HG02678 (cell line): ENCODE measurements at regions not wholly inside any gene's neighbourhood (a gene's known extent, or its start where the extent isn't known, plus 50 kb on each side); places are given as distances from the start of the nearest gene placed in this dataset.

ENCODE experiments used
- ATAC-seq: cut with Tn5 transposase; IDR thresholded peaks from one replicate; pipeline ENCODE4 v1.9.1; 2021; ENCODE audit warnings: mild to moderate bottlenecking, moderate library complexity; ENCODE audit not compliant: unreplicated experiment

DNA sequence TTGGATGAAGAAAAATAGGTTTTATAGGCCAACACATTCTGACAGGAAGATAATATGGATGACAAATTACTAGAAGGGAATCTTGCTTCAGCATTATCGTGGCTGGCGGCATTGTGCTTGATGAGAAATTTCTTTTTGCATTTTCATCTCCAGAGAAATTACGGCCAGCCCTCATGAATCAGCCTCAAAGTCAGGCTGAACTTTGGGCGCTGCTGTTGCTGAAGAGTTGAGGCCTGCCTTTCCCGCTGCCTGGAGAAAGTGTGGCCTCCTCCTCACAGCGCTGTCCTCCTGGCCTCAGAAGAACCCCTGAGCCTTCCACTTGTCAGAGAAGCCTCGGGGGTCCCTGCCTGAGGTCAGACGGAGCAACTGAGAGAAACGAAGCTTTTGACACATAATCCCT lies 272.4 kb upstream of the KCNIP4 start:
- ATAC-seq: no peak

DNA sequence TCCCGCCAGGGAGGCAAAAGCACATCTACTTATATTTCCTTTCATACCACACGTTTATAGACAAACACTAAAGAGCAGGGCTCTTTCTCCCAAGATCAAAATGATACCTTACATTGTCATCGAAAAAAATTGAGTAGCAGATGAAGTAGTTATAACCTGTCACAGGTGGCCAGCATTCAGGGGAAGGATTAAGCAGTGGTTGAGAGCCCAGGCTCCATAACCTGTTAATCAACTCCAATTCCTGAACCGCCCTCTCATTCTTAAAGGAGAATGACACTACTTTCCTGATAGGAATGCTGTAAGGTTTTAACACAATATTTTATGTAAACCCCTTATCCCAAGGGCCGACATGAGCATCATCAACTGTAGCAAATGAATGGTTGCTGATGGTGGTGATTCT lies 268.9 kb upstream of the KCNIP4 start:
- no peak for ATAC-seq

DNA sequence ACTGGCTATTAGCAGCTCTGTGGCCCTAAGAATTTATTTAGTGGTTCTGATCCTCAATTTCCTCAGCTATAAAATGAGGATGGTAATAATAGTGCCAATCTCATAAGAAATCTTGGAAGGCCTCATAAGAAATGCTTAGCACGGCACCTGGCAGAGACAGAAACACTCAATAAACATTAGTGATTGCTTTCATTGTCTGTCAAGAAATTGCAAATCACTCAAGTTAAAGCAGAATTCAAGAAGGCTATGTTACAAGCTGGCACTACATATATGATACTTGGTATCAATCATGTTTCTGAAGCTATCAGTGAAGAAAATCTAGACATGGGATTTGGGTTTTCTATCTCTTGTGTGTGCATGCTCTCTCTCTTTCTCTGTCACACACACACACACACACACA lies 267.7 kb upstream of the KCNIP4 start:
- no peak for ATAC-seq

DNA sequence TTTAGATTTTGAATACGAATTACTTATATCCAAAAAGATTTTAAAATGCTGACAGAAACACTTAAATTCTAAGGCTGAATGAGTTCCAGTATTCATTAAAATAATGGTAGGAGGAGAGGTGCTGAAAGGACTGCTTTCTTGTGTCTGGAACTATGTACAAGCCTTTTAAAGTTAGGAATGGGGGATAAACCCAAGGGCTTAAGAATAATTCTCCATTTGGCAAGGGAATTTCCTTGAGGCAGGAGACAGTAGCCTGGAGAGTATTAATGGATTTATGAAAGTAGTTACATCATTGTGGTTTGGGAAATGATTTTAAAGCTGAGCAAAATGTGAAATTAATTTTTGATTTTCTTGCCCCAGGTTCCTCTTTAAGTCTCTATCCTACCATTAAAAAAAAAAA lies 266.5 kb upstream of the KCNIP4 start:
- no peak for ATAC-seq

- ATAC-seq: no peak
Measured at GRCh38 chr4:22203711-22204011, 255.1 kb upstream of the KCNIP4 start.

DNA sequence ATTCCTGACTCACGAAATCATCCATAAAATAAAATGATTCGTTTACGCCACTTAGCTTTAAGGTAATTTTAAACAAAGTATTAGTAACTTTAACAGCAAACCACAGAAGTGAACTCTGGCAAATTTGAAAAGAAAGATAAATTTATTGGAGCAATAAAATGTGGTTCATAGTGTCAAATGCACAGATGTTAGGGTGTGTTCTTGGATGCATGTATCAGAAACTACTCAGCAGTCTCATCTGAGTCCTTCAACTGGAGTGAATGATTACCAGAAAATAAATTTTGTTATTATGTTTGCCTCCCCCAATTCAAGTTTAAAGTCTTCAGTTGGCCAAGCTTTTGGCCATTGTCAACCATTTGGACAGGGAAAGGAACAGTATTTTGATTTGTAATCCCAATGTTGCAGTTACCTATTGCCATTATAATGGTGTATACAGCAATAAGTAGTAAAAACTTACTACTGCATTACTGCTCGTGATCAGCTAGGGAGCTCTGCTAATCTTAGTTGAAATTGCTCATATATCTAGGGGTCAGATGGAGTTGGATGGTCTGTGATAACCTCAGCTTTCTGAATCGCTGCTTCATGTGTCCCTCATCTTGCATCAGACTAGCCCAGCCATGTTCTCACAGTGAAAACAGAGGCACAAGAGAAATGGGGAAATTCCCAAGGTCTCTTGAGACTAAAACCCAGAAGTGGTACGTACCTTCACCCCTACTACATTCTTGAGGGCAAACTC lies 254.6 kb upstream of the KCNIP4 start:
- ATAC-seq: no peak

- ATAC-seq: no peak
Measured at GRCh38 chr4:22202246-22202974, 253.8 kb upstream of the KCNIP4 start.

GRCh38 chr4:22201256-22201655 lies 252.7 kb upstream of the KCNIP4 start:
- no peak for ATAC-seq

- no peak for ATAC-seq
Measured at GRCh38 chr4:22196551-22196950, 248.0 kb upstream of the KCNIP4 start.

- ATAC-seq: no peak
Measured at GRCh38 chr4:22192084-22192511, 243.5 kb upstream of the KCNIP4 start.

- no peak for ATAC-seq
Measured at GRCh38 chr4:22191565-22191964, 243.0 kb upstream of the KCNIP4 start.

- ATAC-seq: no peak
Measured at GRCh38 chr4:22190855-22191254, 242.3 kb upstream of the KCNIP4 start.

DNA sequence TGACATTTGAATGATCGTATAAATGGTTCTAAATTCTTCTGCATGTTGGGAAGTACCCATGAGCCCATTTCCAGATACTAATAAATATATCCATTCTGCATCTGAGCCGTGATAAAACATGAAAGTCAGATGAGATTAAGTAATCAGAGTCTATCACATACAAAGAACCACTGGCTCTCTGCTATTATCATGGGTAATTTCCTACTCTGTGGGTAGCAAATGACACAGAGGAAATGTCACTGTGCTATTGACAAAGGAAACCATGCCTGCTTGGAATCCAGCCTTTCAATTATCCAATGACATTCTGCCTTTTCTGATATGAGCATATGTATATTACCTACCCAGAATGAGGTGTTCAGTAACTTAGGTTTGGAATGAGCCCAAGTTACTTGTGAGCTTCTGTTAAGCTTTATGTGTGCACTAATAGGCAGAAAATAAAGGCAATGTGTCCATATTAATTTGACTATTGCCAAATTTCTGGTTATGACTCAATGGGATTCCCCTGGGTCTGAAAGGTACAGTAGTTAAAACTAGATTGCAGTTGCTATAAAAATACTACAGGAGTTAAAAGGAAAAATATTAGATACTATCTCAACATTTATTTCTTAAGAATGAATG lies 238.7 kb upstream of the KCNIP4 start:
- ATAC-seq: no peak

DNA sequence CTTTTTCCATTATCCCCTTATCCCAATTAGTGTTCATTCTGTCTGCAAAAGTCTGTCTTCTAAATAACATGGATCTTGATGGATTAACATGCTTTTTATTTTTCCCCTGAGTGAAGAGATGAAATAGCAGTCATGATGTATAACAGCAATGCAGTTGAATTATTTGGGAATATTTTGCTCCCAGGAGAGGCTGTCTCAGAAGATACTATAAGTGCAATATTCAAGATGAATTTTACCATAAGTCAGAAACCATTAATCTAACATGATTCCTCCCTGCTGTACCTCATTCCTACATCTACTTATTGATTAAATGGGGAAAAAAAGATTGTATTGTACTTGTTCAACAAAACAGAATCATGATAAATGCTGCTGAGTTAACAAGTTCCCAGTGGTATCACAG lies 233.2 kb upstream of the KCNIP4 start:
- ATAC-seq: no peak

DNA sequence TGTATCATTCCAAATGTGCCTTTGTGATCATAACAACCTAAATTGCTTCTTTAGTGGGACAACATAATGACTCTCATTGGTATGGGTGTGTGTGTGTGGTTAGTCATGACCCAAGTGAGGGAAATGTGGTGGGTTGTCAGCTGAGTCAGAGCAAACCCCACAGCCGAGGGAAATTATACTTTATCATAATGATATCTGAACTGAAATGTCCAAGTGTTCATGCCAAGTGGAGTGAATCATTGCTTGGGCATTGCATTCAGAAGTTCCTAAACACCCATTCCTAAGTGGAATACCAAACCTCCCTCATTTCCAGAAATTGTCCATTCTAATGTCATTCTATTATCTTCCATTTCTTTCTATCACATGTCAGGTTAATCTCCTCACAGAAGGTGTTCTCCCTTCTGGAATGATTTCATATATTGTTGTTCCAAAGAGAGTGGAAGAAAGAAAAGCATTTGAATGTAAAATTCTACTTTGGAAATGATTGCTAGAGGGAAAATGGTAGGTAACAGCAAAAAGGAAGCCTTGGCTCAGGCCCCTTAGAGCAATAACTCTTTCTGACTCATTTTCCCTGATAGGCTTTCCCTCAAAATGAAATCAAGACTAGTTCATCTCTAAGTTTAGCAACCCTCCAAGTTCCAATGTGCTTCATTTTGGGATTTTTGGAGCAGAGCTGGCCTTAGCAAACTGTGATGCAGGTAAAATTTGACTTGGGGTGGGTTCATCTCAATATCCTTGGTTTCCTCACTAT lies 230.7 kb upstream of the KCNIP4 start:
- ATAC-seq: no peak

DNA sequence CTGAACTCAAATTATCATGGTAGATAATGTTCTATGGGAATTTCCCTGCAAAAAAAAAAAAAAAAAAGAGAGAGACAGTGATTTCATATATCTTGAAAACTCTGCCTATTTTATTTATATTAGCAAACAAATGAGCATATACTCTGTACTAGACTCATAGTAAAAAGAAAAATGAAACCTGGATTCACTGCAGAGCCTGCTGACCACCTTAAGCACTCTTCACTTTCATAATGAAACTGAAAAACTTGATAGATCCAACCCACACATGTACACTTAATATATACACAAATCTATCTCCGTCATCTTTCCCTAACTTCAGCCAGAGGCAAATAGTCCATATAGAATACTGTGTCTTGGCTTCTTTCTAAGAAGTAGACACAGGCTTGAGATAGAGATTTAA lies 226.1 kb upstream of the KCNIP4 start:
- ATAC-seq: no peak

- ATAC-seq: no peak
Measured at GRCh38 chr4:22170353-22170752, 221.8 kb upstream of the KCNIP4 start.

GRCh38 chr4:22167201-22167600 lies 218.6 kb upstream of the KCNIP4 start:
- no peak for ATAC-seq

GRCh38 chr4:22162454-22162853 lies 213.9 kb upstream of the KCNIP4 start:
- ATAC-seq: no peak

- no peak for ATAC-seq
Measured at GRCh38 chr4:22130741-22131140, 182.2 kb upstream of the KCNIP4 start.

- ATAC-seq: no peak
Measured at GRCh38 chr4:22129454-22130029, 181.0 kb upstream of the KCNIP4 start.
